CD14-positive monocyte (primary cell): ENCODE measurements at regions not wholly inside any gene's neighbourhood (a gene's known extent, or its start where the extent isn't known, plus 50 kb on each side); places are given as distances from the start of the nearest gene placed in this dataset.

Experiments
- DNase-seq, 3 donors: peaks; one replicate each; pipeline ENCODE4 v3.0.0-alpha.2; 2011 to 2022
- H2AFZ ChIP-seq: 2 replicates; pipeline ENCODE4 v1.6.0; 2012; ENCODE audit warnings: mild to moderate bottlenecking, low read depth, low read length, inconsistent platforms; ENCODE audit not compliant: insufficient read depth, poor library complexity, severe bottlenecking
- H3K27ac ChIP-seq, 2 donors: 1 replicate in 1 of 2; 2 replicates in 1 of 2; pipeline ENCODE4 v1.5.1; 2012 to 2013; ENCODE audit warnings: low read length in 2 of 2, control low read depth in 1 of 2, inconsistent platforms in 1 of 2, low read depth in 1 of 2, mild to moderate bottlenecking in 1 of 2
- H3K27me3 ChIP-seq, 2 donors: one replicate each; pipeline versions ENCODE4 v1.6.0 to v1.6.1; 2011 to 2013; ENCODE audit warnings: low read length in 2 of 2; ENCODE audit not compliant: control insufficient read depth in 2 of 2, insufficient read depth in 2 of 2
- H3K36me3 ChIP-seq, 2 donors: replicated peaks in 1 of 2; 1 replicate in 1 of 2; 2 replicates in 1 of 2; pipeline versions ENCODE4 v1.5.1 to v1.6.1; 2012 to 2013; ENCODE audit warnings: low read length in 2 of 2, control low read depth in 1 of 2, inconsistent platforms in 1 of 2, mild to moderate bottlenecking in 1 of 2; ENCODE audit not compliant: insufficient read depth in 2 of 2, control insufficient read depth in 1 of 2
- H3K4me1 ChIP-seq, 2 donors: 1 replicate in 1 of 2; 2 replicates in 1 of 2; pipeline versions ENCODE4 v1.5.1 to v1.6.1; 2012 to 2013; ENCODE audit warnings: low read length in 2 of 2, control low read depth in 1 of 2, inconsistent platforms in 1 of 2, mild to moderate bottlenecking in 1 of 2, moderate library complexity in 1 of 2; ENCODE audit not compliant: insufficient read depth in 2 of 2, control insufficient read depth in 1 of 2
- H3K4me2 ChIP-seq: replicated peaks from 2 replicates; pipeline ENCODE3; 2012; ENCODE audit warnings: low read length, moderate library complexity, mild to moderate bottlenecking; ENCODE audit not compliant: poor library complexity, severe bottlenecking; ENCODE audit errors: extremely low read depth
- H3K4me3 ChIP-seq, 3 experiments: fragments of 200-600 bp in 1 of 3; sonication (generic) in 1 of 3; replicated peaks in 1 of 3; 1 replicate in 2 of 3; 2 replicates in 1 of 3; pipeline ENCODE4 v1.5.1; 2011 to 2013; ENCODE audit warnings: low read length in 3 of 3, mild to moderate bottlenecking in 3 of 3, control low read depth in 2 of 3, low read depth in 2 of 3, inconsistent platforms in 1 of 3, moderate library complexity in 1 of 3
- H3K79me2 ChIP-seq: 2 replicates; pipeline ENCODE4 v1.6.0; 2012; ENCODE audit warnings: mild to moderate bottlenecking, control low read depth, inconsistent platforms, low read length, moderate library complexity; ENCODE audit not compliant: insufficient read depth
- H3K9ac ChIP-seq: 2 replicates; pipeline ENCODE4 v1.6.0; 2017; ENCODE audit warnings: low read length, mild to moderate bottlenecking; ENCODE audit not compliant: insufficient read depth, poor library complexity, severe bottlenecking
- H3K9me3 ChIP-seq, 2 donors: replicated peaks in 1 of 2; 1 replicate in 1 of 2; 2 replicates in 1 of 2; pipeline versions ENCODE4 v1.5.1 to v1.6.1; 2012 to 2013; ENCODE audit warnings: low read length in 2 of 2, control low read depth in 1 of 2; ENCODE audit not compliant: control insufficient read depth in 1 of 2, insufficient read depth in 1 of 2
- H4K20me1 ChIP-seq: 2 replicates; pipeline ENCODE4 v1.6.0; 2012; ENCODE audit warnings: mild to moderate bottlenecking, low read length, control low read depth, moderate library complexity; ENCODE audit not compliant: insufficient read depth
- H3K27ac Mint-ChIP-seq, 7 donors: one replicate each; pipeline ENCODE4 v1.8.0; 2020; ENCODE audit warnings: mild to moderate bottlenecking in 7 of 7, mixed read lengths in 7 of 7, moderate library complexity in 6 of 7, inconsistent platforms in 2 of 7
- H3K27me3 Mint-ChIP-seq, 3 donors: one replicate each; pipeline ENCODE4 v1.8.0; 2021 to 2022; ENCODE audit warnings: low read depth in 3 of 3, mild to moderate bottlenecking in 3 of 3, mixed read lengths in 3 of 3, moderate library complexity in 3 of 3, inconsistent platforms in 1 of 3
- H3K36me3 Mint-ChIP-seq, 2 donors: one replicate each; pipeline ENCODE4 v1.8.0; 2020; ENCODE audit warnings: mixed read lengths in 2 of 2, inconsistent platforms in 1 of 2, mild to moderate bottlenecking in 1 of 2
- H3K4me1 Mint-ChIP-seq: one replicate; pipeline ENCODE4 v1.8.0; 2020; ENCODE audit warnings: mild to moderate bottlenecking, mixed read lengths
- H3K4me3 Mint-ChIP-seq, 2 donors: one replicate each; pipeline ENCODE4 v1.8.0; 2020; ENCODE audit warnings: mild to moderate bottlenecking in 2 of 2, mixed read lengths in 2 of 2, moderate library complexity in 1 of 2
- H3K9me3 Mint-ChIP-seq, 7 donors: one replicate each; pipeline ENCODE4 v1.8.0; 2020 to 2022; ENCODE audit warnings: mixed read lengths in 7 of 7, mild to moderate bottlenecking in 6 of 7, moderate library complexity in 6 of 7, inconsistent platforms in 2 of 7
- CTCF ChIP-seq: fragments of 200-600 bp; IDR thresholded peaks from one replicate; pipeline ENCODE4 v1.8.0; 2022; ENCODE audit warnings: antibody characterized with exemption, mild to moderate bottlenecking
- WGBS: methylation state at CpG from one replicate; pipeline ENCODE4 v1.1.5; 2013; ENCODE audit warnings: missing lambda C conversion rate; ENCODE audit not compliant: insufficient coverage; 5-methylcytosine and 5-hydroxymethylcytosine counted together
- intact Hi-C, 2 donors: fragments of 100-400 bp; cut with micrococcal nuclease; formaldehyde crosslinking; loops; one replicate each; pipeline versions ENCODE4 v1.15.0 to v1.15.1; 2023

GRCh38 chr7:16095171-16095950 is 326.0 kb downstream of the CRPPA start:
- no peak for DNase-seq
- peaks cover 0 to 2% (median 0%) of the 10 kb centered on the region in 7 donors for H3K9me3 Mint-ChIP-seq
- no peak overlapping the region for H3K4me3 ChIP-seq
- no peaks in the 10 kb centered on the region for H3K36me3 ChIP-seq
- peaks cover 0 to 1% (median 0%) of the 10 kb centered on the region in 3 donors for H3K27me3 Mint-ChIP-seq
- H3K9ac ChIP-seq: no peak overlapping the region
- no peak overlapping the region for H3K4me3 Mint-ChIP-seq
- H3K9me3 ChIP-seq: no peaks in the 10 kb centered on the region
- H3K4me1 ChIP-seq: no peaks in the 10 kb centered on the region
- H3K27ac Mint-ChIP-seq: no peak overlapping the region
- peaks cover 3% of the 10 kb centered on the region for H3K4me1 Mint-ChIP-seq
- 100% methylated on average over 1 of the region's 3 CpGs for WGBS
- H2AFZ ChIP-seq: no peak overlapping the region
- no peaks in the 10 kb centered on the region for H3K27me3 ChIP-seq
- intact Hi-C loops: no loop called here
- no peaks in the 10 kb centered on the region for H3K79me2 ChIP-seq
- TF ChIP-seq CTCF: no peak
- no peak overlapping the region for H3K4me2 ChIP-seq
- no peaks in the 10 kb centered on the region for H4K20me1 ChIP-seq
- H3K36me3 Mint-ChIP-seq: no peaks in the 10 kb centered on the region
- no peak overlapping the region for H3K27ac ChIP-seq

GRCh38 chr7:16094651-16095050 is 326.7 kb downstream of the CRPPA start:
- no peaks in the 10 kb centered on the region for H3K27me3 ChIP-seq
- H3K4me1 ChIP-seq: no peaks in the 10 kb centered on the region
- no peaks in the 10 kb centered on the region for H3K9me3 ChIP-seq
- no peak overlapping the region for H3K27ac Mint-ChIP-seq
- no peak overlapping the region for H3K9ac ChIP-seq
- H3K4me3 Mint-ChIP-seq: no peak overlapping the region
- H3K4me3 ChIP-seq: no peak overlapping the region
- intact Hi-C loops: no loop called here
- H3K36me3 Mint-ChIP-seq: no peaks in the 10 kb centered on the region
- H3K36me3 ChIP-seq: no peaks in the 10 kb centered on the region
- no peaks in the 10 kb centered on the region for H4K20me1 ChIP-seq
- H3K27ac ChIP-seq: no peak overlapping the region
- DNase-seq: no peak
- H3K4me1 Mint-ChIP-seq: peaks cover 3% of the 10 kb centered on the region
- no peak overlapping the region for H2AFZ ChIP-seq
- TF ChIP-seq CTCF: no peak
- H3K79me2 ChIP-seq: no peaks in the 10 kb centered on the region
- H3K9me3 Mint-ChIP-seq: peaks cover 0 to 2% (median 0%) of the 10 kb centered on the region in 7 donors
- WGBS: no CpG with 5 or more reads among the region's 2 CpGs
- H3K4me2 ChIP-seq: no peak overlapping the region
- H3K27me3 Mint-ChIP-seq: peaks cover 0 to 1% (median 0%) of the 10 kb centered on the region in 3 donors
